Sigmoid colon (tissue), 4 donors: ENCODE measurements at regions not wholly inside any gene's neighbourhood (a gene's known extent, or its start where the extent isn't known, plus 50 kb on each side); places are given as distances from the start of the nearest gene placed in this dataset.

Source experiments
- CTCF ChIP-seq, 4 experiments: fragments of 450-650 bp in 3 of 4; fragments of 200-600 bp in 1 of 4; IDR thresholded peaks; one replicate each; pipeline ENCODE4 v1.5.1; 2016 to 2019; ENCODE audit warnings: antibody characterized with exemption in 4 of 4, mild to moderate bottlenecking in 3 of 4, moderate library complexity in 2 of 4
- POLR2A ChIP-seq, 2 donors: fragments of 450-650 bp; IDR thresholded peaks; one replicate each; pipeline ENCODE4 v1.6.1; 2016; ENCODE audit warnings: antibody characterized with exemption in 2 of 2, mild to moderate bottlenecking in 2 of 2, moderate library complexity in 2 of 2
- POLR2AphosphoS5 ChIP-seq, 4 donors: sonication (generic); formaldehyde crosslinking; IDR thresholded peaks; one replicate each; pipeline ENCODE4 v1.6.1; 2017; ENCODE audit warnings: antibody characterized with exemption in 4 of 4

GRCh38 chr4:181775298-181775697 lies 467.9 kb upstream of the TENM3 start:
- no peak for TF ChIP-seq CTCF (IDR thresholded peaks at IDR 0.05)
- TF ChIP-seq POLR2AphosphoS5 (IDR thresholded peaks at IDR 0.05), result no peak
- no peak for TF ChIP-seq POLR2A (IDR thresholded peaks at IDR 0.05)
